GM12892 (cell line): ENCODE measurements at regions not wholly inside any gene's neighbourhood (a gene's known extent, or its start where the extent isn't known, plus 50 kb on each side); places are given as distances from the start of the nearest gene placed in this dataset.
"Not testable (repeated sequence)": the region's sequence is repeated elsewhere in the genome, so short reads cannot be mapped to it uniquely, and the experiment has no call there.

Source experiments
- POLR2A ChIP-seq: IDR thresholded peaks from 2 replicates; pipeline ENCODE4 v1.6.1; 2011; ENCODE audit warnings: low read depth, low read length, control low read depth
- POLR2AphosphoS5 ChIP-seq: IDR thresholded peaks from 2 replicates; pipeline ENCODE4 v1.6.1; 2011; ENCODE audit warnings: low read depth, low read length, control low read depth
- TAF1 ChIP-seq: IDR thresholded peaks from 2 replicates; pipeline ENCODE4 v1.6.1; 2011; ENCODE audit warnings: low read depth, mild to moderate bottlenecking, control low read depth, low read length, borderline replicate concordance

GRCh38 chr5:21550916-21551315, 1302.2 kb downstream of the CDH12 start:
- not testable (repeated sequence) for TF ChIP-seq POLR2A, POLR2AphosphoS5, TAF1
